PC-9 (cell line): ENCODE measurements at regions not wholly inside any gene's neighbourhood (a gene's known extent, or its start where the extent isn't known, plus 50 kb on each side); places are given as distances from the start of the nearest gene placed in this dataset.

ENCODE experiments used
- BruUV-seq: library from RNA; stranded (reverse); fragments of 400-500 nt; replicated peaks from 2 replicates; lab custom pipeline; 2021; lab: Mats Ljungman, UMichigan
- CTCF ChIA-PET: fragments of 300-600 bp; sonication (Branson Sonifier 250); formaldehyde crosslinking; loops from one replicate; lab custom pipeline; 2022; ENCODE audit warnings: antibody characterized with exemption; lab: Charles Lee
- POLR2A ChIA-PET: fragments of 300-600 bp; sonication (Branson Sonifier 250); formaldehyde crosslinking; loops from one replicate; lab custom pipeline; 2022; ENCODE audit warnings: antibody characterized with exemption; ENCODE audit not compliant: unreplicated experiment; lab: Charles Lee
- DNase-seq, 2 experiments: peaks; one replicate each; pipeline versions ENCODE4 v3.0.0 to v3.0.0-alpha.2; 2015 to 2022; ENCODE audit warnings: mixed read lengths in 1 of 2
- H2AFZ ChIP-seq: fragments of 200-600 bp; sonication (generic); 2 replicates; pipeline ENCODE4 v1.8.1; 2017; ENCODE audit warnings: antibody characterized with exemption
- H3F3A ChIP-seq: fragments of 200-600 bp; sonication (generic); 2 replicates; pipeline ENCODE4 v1.8.1; 2017; ENCODE audit warnings: antibody characterized with exemption, mild to moderate bottlenecking, low read depth; ENCODE audit not compliant: insufficient read depth
- H3K27ac ChIP-seq: fragments of 200-600 bp; sonication (generic); 2 replicates; pipeline ENCODE4 v1.6.1; 2016; ENCODE audit warnings: mixed run types
- H3K27me3 ChIP-seq: fragments of 200-600 bp; sonication (generic); 2 replicates; pipeline ENCODE4 v1.6.1; 2016; ENCODE audit warnings: low read depth, mixed run types; ENCODE audit not compliant: insufficient read depth
- H3K36me3 ChIP-seq: fragments of 200-600 bp; sonication (generic); 2 replicates; pipeline ENCODE4 v1.6.1; 2016; ENCODE audit warnings: low read depth, mixed run types
- H3K4me1 ChIP-seq: fragments of 200-600 bp; sonication (generic); replicated peaks from 2 replicates; pipeline ENCODE4 v1.6.1; 2016; ENCODE audit warnings: mixed run types; ENCODE audit not compliant: insufficient read depth
- H3K4me2 ChIP-seq: fragments of 200-600 bp; sonication (generic); 2 replicates; pipeline ENCODE4 v1.6.1; 2017; ENCODE audit warnings: mixed run types
- H3K4me3 ChIP-seq: fragments of 200-600 bp; sonication (generic); 2 replicates; pipeline ENCODE4 v1.6.1; 2016; ENCODE audit warnings: mixed run types
- H3K79me2 ChIP-seq: fragments of 200-600 bp; sonication (generic); 2 replicates; pipeline ENCODE4 v1.6.1; 2017; ENCODE audit warnings: low read depth, mixed run types
- H3K9me2 ChIP-seq: fragments of 200-600 bp; sonication (generic); 2 replicates; pipeline ENCODE4 v1.8.1; 2017; ENCODE audit warnings: mild to moderate bottlenecking; ENCODE audit not compliant: insufficient read depth
- H3K9me3 ChIP-seq: fragments of 200-600 bp; sonication (generic); 2 replicates; pipeline ENCODE4 v1.8.1; 2016; ENCODE audit warnings: low read depth; ENCODE audit not compliant: insufficient read depth
- H4K20me1 ChIP-seq: fragments of 200-600 bp; sonication (generic); 2 replicates; pipeline ENCODE4 v1.8.1; 2017; ENCODE audit not compliant: insufficient read depth
- EZH2 ChIP-seq: fragments of 200-600 bp; sonication (generic); IDR thresholded peaks from 2 replicates; pipeline ENCODE4 v1.8.0; 2017; ENCODE audit warnings: antibody characterized with exemption, low read depth
- intact Hi-C: fragments of 100-400 bp; cut with micrococcal nuclease; formaldehyde crosslinking; loops from one replicate; pipeline ENCODE4 v1.10.0; 2022; ENCODE audit not compliant: unreplicated experiment
- TF ChIP-seq, protein P1 (sequence below): fragments of 200-600 bp; sonication (generic); conservative IDR thresholded peaks from 2 replicates; pipeline ENCODE4 v1.6.1; 2017; ENCODE audit warnings: mixed run types, antibody characterized with exemption, mild to moderate bottlenecking, moderate library complexity

DNA sequence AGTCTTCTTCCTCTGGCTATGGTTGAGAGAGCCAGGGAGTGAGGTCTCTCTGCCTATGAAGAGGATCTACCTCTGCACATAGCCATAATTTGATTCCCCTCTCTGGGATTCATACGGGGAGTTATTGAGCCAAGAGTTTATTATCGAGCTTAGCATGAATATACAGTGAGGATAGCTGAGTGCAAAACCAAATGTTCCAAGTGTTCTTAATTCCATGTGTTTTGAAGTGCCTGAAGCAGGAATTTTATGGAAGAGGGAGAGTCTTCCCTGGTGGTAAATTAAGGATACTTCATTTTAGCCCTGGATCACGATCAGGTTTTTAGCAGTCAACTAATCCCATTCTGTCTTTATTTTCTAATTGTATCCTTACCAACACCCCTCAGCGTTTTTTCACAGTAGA lies 270.6 kb downstream of the C1D start:
- BruUV-seq, result no TSS peak
- Histone ChIP-seq H3K4me1 (no peaks in the 10 kb centered on the region), H3K9me3 (no peaks in the 10 kb centered on the region), H2AFZ (no peak overlapping the region), H3K27me3 (no peaks in the 10 kb centered on the region), H3K79me2 (no peaks in the 10 kb centered on the region), H3K36me3 (no peaks in the 10 kb centered on the region), H3K4me3 (no peak overlapping the region), H3K27ac (no peak overlapping the region), H4K20me1 (no peaks in the 10 kb centered on the region), H3K9me2 (no peaks in the 10 kb centered on the region), H3K4me2 (no peak overlapping the region), H3F3A (no peaks in the 10 kb centered on the region)
- CTCF ChIA-PET, result no interaction called here
- POLR2A ChIA-PET, result no interaction called here
- TF ChIP-seq EZH2, result no peak
- TF ChIP-seq, protein P1, sequence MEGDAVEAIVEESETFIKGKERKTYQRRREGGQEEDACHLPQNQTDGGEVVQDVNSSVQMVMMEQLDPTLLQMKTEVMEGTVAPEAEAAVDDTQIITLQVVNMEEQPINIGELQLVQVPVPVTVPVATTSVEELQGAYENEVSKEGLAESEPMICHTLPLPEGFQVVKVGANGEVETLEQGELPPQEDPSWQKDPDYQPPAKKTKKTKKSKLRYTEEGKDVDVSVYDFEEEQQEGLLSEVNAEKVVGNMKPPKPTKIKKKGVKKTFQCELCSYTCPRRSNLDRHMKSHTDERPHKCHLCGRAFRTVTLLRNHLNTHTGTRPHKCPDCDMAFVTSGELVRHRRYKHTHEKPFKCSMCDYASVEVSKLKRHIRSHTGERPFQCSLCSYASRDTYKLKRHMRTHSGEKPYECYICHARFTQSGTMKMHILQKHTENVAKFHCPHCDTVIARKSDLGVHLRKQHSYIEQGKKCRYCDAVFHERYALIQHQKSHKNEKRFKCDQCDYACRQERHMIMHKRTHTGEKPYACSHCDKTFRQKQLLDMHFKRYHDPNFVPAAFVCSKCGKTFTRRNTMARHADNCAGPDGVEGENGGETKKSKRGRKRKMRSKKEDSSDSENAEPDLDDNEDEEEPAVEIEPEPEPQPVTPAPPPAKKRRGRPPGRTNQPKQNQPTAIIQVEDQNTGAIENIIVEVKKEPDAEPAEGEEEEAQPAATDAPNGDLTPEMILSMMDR, result no peak
- DNase-seq, result no peak
- intact Hi-C loops, result no loop called here

GRCh38 chr2:67792681-67793091 lies 270.1 kb downstream of the C1D start:
- Histone ChIP-seq H3K4me3 (no peak overlapping the region), H2AFZ (no peak overlapping the region), H3K4me1 (no peaks in the 10 kb centered on the region), H4K20me1 (no peaks in the 10 kb centered on the region), H3K27ac (no peak overlapping the region), H3K79me2 (no peaks in the 10 kb centered on the region), H3K9me3 (no peaks in the 10 kb centered on the region), H3F3A (no peaks in the 10 kb centered on the region), H3K27me3 (no peaks in the 10 kb centered on the region), H3K4me2 (no peak overlapping the region), H3K36me3 (no peaks in the 10 kb centered on the region), H3K9me2 (no peaks in the 10 kb centered on the region)
- ChIA-PET POLR2A (no interaction called here), CTCF (no interaction called here)
- intact Hi-C loops, result no loop called here
- no peak for TF ChIP-seq EZH2
- TF ChIP-seq, protein P1, result no peak
- no TSS peak for BruUV-seq
- no peak for DNase-seq

GRCh38 chr2:67797801-67798540 lies 264.8 kb downstream of the C1D start:
- no peak for TF ChIP-seq EZH2
- TF ChIP-seq, protein P1, result no peak
- Histone ChIP-seq H3K27me3 (no peaks in the 10 kb centered on the region), H3K9me2 (no peaks in the 10 kb centered on the region), H3K4me1 (no peaks in the 10 kb centered on the region), H3K4me2 (no peak overlapping the region), H3F3A (no peaks in the 10 kb centered on the region), H2AFZ (no peak overlapping the region), H3K4me3 (no peak overlapping the region), H3K36me3 (no peaks in the 10 kb centered on the region), H3K9me3 (no peaks in the 10 kb centered on the region), H3K79me2 (no peaks in the 10 kb centered on the region), H3K27ac (no peak overlapping the region), H4K20me1 (no peaks in the 10 kb centered on the region)
- POLR2A ChIA-PET, result no interaction called here
- CTCF ChIA-PET, result no interaction called here
- intact Hi-C loops, result no loop called here
- BruUV-seq, result no TSS peak
- no peak for DNase-seq
